ENCODE measurements at regions not wholly inside any gene's neighbourhood (a gene's known extent, or its start where the extent isn't known, plus 50 kb on each side); places are given as distances from the start of the nearest gene placed in this dataset.

GRCh38 chr15:31934821-31935220 is 95.5 kb upstream of the CHRNA7 start:
- TF ChIP-seq CTCF (IDR thresholded peaks at IDR 0.05) (no peak), POLR2A (IDR thresholded peaks at IDR 0.05) (no peak)
- Histone ChIP-seq H3K36me3 (ENCODE audit: low read depth, missing control alignments) (no peaks in the 10 kb centered on the region), H3K4me1 (no peaks in the 10 kb centered on the region), H3K27ac (no peak overlapping the region), H3K27me3 (no peaks in the 10 kb centered on the region), H3K9me3 (no peaks in the 10 kb centered on the region), H3K4me3 (no peak overlapping the region)
- intact Hi-C loops (cut with DNase I; ENCODE audit: low total_unique reads) = no loop called here
- 65 to 79% methylated on average over 5 of the region's 5 CpGs for WGBS, 2 donors
- no peak for DNase-seq

DNA sequence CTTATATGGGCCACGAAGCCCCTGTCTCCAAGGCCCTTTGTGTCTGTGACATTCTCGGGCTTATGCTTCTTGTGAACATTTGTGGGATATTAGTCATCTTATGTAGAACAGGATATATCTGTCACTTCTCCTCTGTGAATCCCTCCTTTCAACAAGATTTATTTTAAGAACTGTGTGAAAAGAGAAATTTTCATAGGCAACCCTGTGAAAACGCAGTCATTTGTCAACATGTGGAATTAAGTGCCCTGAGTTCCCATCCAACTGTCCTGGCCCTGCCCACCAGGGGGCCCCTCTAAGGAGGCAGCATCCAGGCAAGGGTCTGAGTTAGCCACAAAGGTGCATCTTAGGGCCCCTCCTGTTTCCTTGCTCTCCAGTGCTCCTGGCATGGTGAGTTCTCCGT is 76.8 kb upstream of the CHRNA7 start:
- Histone ChIP-seq H3K9me3 (no peaks in the 10 kb centered on the region), H3K4me1 (no peaks in the 10 kb centered on the region), H3K27me3 (no peaks in the 10 kb centered on the region), H3K27ac (no peak overlapping the region), H3K4me3 (no peak overlapping the region), H3K36me3 (ENCODE audit: low read depth, missing control alignments) (no peaks in the 10 kb centered on the region)
- intact Hi-C loops (cut with DNase I; ENCODE audit: low total_unique reads) = no loop called here
- no peak for TF ChIP-seq CTCF (IDR thresholded peaks at IDR 0.05)
- WGBS, 2 donors = 74 to 82% methylated on average over 4 of the region's 4 CpGs
- DNase-seq = no peak

- no peak for DNase-seq
- Histone ChIP-seq H3K36me3 (ENCODE audit: low read depth, missing control alignments) (no peaks in the 10 kb centered on the region), H3K27ac (no peak overlapping the region), H3K4me1 (no peaks in the 10 kb centered on the region), H3K27me3 (no peaks in the 10 kb centered on the region), H3K9me3 (no peaks in the 10 kb centered on the region), H3K4me3 (no peak overlapping the region)
- TF ChIP-seq POLR2A (IDR thresholded peaks at IDR 0.05) (no peak), CTCF (IDR thresholded peaks at IDR 0.05) (no peak)
- intact Hi-C loops (cut with DNase I; ENCODE audit: low total_unique reads) = no loop called here
- 78 to 82% methylated on average over 6 to 8 of the region's 8 CpGs for WGBS, 2 donors
Observed at GRCh38 chr15:31954374-31955172, 75.7 kb upstream of the CHRNA7 start.

- Histone ChIP-seq H3K36me3 (ENCODE audit: low read depth, missing control alignments) (no peaks in the 10 kb centered on the region), H3K27me3 (no peaks in the 10 kb centered on the region), H3K4me3 (no peak overlapping the region), H3K9me3 (no peaks in the 10 kb centered on the region), H3K27ac (no peak overlapping the region), H3K4me1 (no peaks in the 10 kb centered on the region)
- no peak for DNase-seq
- intact Hi-C loops (cut with DNase I; ENCODE audit: low total_unique reads) = no loop called here
- TF ChIP-seq CTCF (IDR thresholded peaks at IDR 0.05) = no peak
- TF ChIP-seq POLR2A (IDR thresholded peaks at IDR 0.05) = no peak
- WGBS, 2 donors = 55 to 62% methylated on average over 1 of the region's 1 CpG
Observed at GRCh38 chr15:31955734-31956133, 74.6 kb upstream of the CHRNA7 start.

DNA sequence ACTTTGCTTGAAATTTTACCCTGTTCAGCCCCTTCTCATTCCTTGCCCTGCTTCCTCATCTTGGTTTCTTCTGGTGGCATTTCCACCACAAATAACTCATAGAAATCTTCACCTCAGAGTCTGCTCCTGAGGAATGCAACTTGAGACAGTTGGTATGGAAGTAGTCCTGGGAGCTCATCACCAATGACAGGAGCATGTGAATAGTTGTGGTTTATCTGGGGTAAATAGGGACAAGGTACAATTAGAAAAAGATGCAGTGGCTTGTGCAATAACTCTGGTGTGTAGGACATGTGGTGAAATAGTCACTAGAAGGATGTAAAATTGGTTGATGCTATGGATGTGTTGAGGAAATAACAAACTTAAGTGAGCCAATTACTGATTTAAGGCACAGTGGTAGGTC is 72.7 kb upstream of the CHRNA7 start:
- Histone ChIP-seq H3K4me3 (no peak overlapping the region), H3K9me3 (no peaks in the 10 kb centered on the region), H3K4me1 (no peaks in the 10 kb centered on the region), H3K27me3 (no peaks in the 10 kb centered on the region), H3K36me3 (ENCODE audit: low read depth, missing control alignments) (no peaks in the 10 kb centered on the region), H3K27ac (no peak overlapping the region)
- intact Hi-C loops (cut with DNase I; ENCODE audit: low total_unique reads) = no loop called here
- DNase-seq = no peak
- TF ChIP-seq CTCF (IDR thresholded peaks at IDR 0.05) (no peak), POLR2A (IDR thresholded peaks at IDR 0.05) (no peak)

Data from testis (tissue), 2 donors.